NCI-H2107 (cell line): ENCODE measurements at regions not wholly inside any gene's neighbourhood (a gene's known extent, or its start where the extent isn't known, plus 50 kb on each side); places are given as distances from the start of the nearest gene placed in this dataset.

ENCODE experiments used
- DNase-seq: peaks from one replicate; lab custom pipeline; 2025; lab: John Stamatoyannopoulos, UW

DNA sequence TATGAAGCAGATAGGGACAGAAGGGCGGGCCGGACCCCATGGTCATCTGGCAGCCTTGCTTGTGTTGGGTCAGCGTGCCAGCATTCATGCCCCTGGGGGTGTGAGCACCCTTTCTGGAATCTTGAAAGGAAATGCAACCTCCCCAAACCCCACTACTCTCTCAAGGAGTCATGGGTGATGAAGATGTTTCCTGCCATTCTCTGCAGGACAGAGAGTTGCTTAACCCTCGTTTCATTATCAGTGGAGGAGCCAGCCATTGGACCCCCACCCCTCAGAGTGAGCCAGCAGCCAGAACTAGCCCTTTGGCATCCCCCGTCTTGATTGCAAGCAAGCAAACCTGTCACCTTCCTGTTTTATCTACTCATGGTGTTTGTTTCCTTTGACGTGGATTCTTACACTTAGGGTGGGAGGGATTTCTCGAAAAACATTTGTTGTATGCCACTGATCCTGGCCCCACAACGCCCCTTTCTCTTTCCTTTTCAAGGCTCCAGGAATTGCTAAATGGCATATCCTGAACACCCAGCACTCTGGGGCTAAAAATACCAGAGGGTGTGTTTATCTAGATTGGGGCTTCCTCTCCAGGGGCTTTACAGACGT, 258.3 kb downstream of the ETS1 start:
- no peak for DNase-seq

- DNase-seq, result no peak
Observed at GRCh38 chr11:128327274-128327673, 260.1 kb downstream of the ETS1 start.

DNA sequence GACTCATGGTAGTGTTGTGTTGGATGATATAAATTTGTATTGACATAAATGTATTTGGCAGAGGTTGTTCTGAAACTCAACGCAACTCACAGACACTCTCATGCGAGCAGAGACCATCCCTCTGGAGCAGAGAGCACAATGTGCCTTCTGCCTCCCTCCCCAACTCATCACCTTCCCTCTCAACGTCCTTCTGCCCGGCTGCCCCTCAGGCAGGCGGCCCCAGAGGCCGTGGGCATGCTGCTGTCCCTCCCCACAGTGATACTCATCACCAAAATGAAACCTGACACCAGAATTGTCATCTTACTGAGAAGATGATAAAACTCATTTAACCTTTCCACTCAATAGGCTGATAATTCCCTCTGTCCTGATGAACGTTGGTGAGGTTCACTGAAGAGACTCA, 260.6 kb downstream of the ETS1 start:
- DNase-seq, result no peak

GRCh38 chr11:128324531-128325141, 262.7 kb downstream of the ETS1 start:
- no peak for DNase-seq

GRCh38 chr11:128324051-128324481, 263.3 kb downstream of the ETS1 start:
- no peak for DNase-seq

DNA sequence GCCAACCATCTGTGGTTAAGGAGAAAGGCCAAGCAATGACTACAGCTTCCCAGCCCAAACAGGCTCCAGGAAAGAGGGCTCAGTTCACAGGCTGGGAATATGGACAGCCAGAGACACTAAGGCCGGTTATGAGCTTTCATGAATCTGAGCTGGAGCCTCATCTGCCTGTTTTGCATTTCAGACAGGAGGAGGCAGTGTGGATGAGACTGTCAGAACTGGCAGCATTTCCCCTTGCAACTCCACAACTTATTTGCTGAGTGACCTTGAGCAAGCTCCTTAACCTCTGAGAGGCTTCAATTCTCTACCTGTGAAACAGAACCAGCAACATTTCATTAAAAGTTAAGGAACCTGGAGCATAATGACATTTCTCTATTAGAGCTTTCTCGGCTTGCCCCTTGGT, 264.0 kb downstream of the ETS1 start:
- DNase-seq, result no peak

GRCh38 chr11:128318856-128319474, 268.4 kb downstream of the ETS1 start:
- no peak for DNase-seq

DNA sequence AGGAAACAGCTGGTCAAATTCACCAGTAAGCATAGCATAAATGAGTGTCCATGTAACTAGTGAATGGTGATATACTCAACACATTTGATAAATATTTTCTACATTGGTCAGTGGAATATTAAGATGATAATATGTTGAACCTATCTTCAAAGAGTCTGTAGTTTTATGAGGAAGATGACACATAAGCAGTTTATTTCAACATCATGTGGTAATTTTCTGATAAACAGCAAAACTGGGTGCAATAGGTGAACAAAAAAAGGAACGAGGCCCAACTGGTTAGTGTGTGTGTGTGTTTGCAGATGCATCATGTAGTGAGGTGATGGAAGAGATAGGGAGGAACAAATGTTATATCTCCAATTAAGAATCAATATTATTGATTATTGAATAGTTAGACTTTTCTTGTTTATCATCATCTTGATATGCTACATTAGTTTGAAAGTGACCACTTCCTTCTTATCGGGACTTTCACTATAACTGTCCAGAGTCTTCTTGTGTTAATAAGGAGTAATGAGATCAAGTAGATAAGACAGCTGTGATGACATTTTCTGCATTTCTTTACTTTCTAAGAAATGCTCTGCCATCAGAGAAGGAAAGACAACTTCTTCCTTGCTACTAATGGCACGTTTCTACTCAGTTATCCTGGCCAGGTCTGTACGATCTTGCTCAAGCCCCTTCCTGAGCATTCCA, 270.7 kb downstream of the ETS1 start:
- DNase-seq, result no peak

- no peak for DNase-seq
Observed at GRCh38 chr11:128315933-128316332, 271.4 kb downstream of the ETS1 start.

DNA sequence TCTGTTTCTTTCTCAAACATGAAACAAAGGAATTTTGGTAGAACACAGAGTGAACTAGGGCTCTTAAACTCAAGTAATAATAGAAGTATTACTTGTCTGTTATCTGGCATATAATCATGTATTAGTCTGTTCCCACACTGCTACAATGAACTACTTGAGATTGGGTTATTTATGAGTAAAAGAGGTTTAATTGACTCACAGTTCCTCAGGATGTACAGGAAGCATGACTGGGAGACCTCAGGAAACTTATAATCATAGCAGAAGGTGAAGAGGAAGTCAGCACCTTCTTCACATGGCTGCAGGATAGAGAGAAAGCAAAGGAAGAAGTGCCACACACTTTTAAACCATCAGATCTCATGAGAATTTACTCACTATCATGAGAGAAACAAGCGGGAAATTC, 273.4 kb downstream of the ETS1 start:
- DNase-seq, result no peak

DNA sequence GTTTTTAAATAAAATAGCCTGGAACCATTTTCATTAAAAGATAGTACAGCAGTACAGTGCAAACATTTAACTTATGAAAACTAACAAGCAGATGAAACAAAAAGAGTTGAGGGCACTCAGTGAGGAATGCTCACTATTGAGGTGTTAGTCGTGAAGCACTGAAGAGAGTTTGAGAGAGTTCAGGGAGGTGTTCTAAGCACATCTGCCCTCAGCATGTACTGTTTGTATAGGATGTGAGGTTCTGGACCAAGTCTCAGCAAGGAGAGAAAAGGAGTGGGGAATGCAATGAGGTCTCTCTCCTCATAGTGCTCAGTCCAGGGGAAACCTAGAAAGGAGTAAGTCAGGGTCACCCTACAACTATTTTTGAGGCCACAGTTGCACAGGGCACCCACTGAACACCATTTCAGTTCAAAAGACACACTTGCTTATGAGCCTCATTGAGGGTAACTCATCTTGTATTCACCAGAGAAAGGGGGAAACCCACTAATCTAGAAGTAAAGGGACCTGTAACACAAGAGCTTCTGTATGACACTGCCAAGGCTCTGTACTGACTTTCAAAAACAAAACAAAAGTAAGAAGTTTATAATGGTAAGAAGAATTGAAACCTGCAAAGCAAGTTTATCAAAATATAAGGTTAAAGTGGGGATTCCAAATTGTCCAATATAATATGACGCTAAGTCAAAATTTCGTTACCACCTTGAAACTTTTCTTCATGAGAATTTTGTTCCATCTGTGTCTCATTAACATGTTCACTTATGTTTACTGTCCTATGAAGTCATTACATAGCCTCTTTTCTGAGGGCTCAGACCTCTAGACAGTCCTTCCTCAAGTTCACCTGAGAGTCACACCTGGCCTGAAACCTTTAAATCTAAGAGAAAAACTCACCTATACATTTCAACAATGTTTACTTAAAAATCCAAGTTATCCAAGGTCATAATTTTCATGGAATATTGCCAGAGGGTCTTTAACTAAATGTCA, 275.3 kb downstream of the ETS1 start:
- no peak for DNase-seq

DNA sequence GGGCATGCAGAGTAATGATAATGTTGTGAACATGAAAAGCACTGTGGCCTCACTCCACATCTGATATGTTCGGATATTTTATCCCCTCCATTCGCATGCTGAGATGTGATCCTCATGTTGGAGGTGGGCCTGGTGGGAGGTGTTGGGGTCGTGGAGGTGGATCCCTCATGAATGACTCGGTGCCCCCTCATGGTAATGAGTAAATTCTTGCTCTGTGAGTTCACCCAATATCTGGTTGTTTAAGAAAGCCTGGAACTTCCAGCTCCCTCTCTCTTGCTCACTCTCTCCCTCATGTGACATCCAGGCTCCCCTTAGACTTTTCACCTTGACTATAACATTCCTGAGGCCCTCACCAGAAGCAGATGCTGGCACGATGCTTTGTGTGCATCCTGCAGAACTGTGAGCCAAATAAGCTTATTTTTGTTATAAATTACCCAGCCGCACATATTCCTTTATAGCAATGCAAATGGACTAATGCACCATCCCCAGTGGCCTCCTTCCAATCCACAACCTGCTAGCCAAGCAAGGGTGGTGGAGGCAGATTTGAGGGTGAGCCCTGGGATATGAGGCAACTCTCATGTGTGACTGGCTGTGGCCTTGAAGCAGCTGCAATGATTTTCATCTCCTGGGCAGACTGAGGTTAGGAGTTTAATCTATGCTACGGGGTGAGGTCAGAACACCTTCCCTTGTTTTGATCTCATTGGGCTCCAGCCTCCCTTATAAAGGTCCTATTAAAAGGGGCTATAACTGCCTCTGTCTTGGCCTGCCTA, 276.5 kb downstream of the ETS1 start:
- no peak for DNase-seq

- DNase-seq, result no peak
Observed at GRCh38 chr11:128310005-128310404, 277.4 kb downstream of the ETS1 start.

DNA sequence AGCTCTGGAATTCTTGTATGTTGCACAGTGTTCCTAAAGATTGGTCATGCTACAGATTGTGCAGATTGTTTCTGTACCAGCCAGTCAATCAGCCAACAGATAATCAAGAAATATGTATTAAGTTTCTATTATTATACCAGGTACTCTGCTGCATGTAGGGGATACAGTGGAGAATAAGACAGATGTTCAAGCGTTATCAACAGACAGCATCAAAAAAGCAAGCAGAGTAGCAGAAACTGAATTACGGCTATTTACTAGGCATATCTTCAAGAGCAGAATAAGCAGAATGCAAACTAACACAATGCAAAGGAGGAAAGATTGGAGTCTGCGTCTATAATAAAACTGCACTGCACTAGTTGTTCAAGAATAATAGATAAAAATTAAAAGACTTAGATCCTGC, 278.6 kb downstream of the ETS1 start:
- no peak for DNase-seq

- no peak for DNase-seq
Observed at GRCh38 chr11:128305588-128305987, 281.8 kb downstream of the ETS1 start.

GRCh38 chr11:128304666-128305485, 282.5 kb downstream of the ETS1 start:
- no peak for DNase-seq

DNA sequence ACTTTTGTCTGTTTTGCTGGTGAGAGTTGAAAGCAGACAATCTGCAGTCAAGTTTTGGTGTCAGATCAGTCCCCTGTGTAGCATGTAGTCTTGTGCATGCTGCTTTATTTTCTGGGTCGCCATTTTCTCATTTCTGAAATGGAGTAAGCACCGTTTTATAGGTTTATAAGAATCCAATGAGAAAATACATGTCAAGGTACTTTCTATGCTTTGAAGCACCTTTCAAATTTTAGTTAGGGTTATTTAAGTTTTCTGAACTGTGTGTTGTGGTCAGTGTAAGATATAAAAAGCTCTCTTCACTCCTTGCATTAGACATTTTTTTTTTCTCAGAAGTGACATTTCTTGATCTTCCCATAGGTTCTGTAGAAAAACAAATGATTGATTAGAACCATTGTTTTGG, 283.2 kb downstream of the ETS1 start:
- DNase-seq, result no peak

GRCh38 chr11:128303383-128303782, 284.0 kb downstream of the ETS1 start:
- no peak for DNase-seq

DNA sequence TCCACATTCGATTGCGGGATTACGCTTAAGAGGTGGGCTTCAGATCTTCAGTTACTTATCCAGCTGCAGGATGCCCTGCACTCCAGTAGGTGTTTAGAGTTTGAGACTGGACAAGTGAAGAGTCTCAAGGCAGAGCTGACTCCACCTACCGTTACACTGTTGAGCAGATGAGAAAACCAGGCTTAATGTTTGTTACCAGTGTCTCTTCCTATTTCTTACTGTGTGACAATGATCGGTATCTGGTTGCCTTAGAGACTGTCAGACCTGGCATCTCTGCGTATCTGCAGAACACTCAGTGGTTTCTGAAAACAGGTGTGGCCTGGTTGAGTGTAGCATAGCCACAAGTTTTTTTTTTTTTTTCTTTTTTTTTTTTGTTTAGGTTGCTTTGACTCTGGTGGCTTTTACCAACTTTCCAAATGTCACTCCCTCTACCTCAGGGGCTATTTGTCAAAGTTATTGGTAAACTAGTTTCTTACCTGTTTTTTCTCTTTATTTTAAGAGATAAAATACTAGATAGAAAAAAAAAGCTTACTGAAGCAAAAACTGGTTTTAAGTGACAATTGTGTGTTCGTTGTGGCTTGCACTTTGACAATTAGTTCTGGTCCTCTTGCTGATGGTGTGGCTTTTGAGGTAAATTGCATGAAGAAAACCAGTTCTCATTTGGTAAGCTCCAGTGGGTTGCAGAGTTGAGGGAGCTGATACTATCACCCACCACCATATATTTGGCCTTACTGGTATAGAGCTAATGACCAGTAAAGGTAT, 284.8 kb downstream of the ETS1 start:
- no peak for DNase-seq

DNA sequence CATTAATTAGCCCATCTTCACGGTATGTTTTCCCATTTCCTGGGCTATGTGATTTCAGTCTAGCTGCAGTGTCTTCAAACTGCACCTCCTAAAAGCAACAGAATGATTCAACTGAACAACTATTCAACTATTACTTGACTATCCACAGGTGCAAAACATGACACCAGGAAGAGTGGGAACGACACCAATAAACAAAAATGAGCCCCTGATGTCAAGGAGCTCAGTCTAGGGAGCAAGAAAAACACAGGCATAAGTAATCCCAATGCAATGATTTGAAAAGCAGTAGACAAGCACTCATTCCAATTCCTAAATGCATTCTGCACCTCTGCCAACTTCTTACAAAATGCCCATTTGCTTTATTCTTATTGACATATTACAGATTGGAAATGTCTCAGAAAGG, 285.6 kb downstream of the ETS1 start:
- DNase-seq, result no peak
